HEK293 (cell line): ENCODE measurements at regions not wholly inside any gene's neighbourhood (a gene's known extent, or its start where the extent isn't known, plus 50 kb on each side); places are given as distances from the start of the nearest gene placed in this dataset.

Experiments
- TCF7L2 ChIP-seq: IDR thresholded peaks from 2 replicates; pipeline ENCODE4 v1.6.1; 2011; ENCODE audit warnings: low read depth, mild to moderate bottlenecking, inconsistent platforms, low read length, moderate library complexity, borderline replicate concordance
- TF ChIP-seq, protein P1 (sequence below): fragments of 450-650 bp; formaldehyde crosslinking; IDR thresholded peaks from 2 replicates; pipeline ENCODE4 v1.5.1; 2016; ENCODE audit warnings: missing biosample characterization, missing genetic modification characterization
- TF ChIP-seq, protein P2 (sequence below): fragments of 450-650 bp; formaldehyde crosslinking; IDR thresholded peaks from 2 replicates; pipeline ENCODE4; 2016; ENCODE audit warnings: missing biosample characterization, missing genetic modification characterization

DNA sequence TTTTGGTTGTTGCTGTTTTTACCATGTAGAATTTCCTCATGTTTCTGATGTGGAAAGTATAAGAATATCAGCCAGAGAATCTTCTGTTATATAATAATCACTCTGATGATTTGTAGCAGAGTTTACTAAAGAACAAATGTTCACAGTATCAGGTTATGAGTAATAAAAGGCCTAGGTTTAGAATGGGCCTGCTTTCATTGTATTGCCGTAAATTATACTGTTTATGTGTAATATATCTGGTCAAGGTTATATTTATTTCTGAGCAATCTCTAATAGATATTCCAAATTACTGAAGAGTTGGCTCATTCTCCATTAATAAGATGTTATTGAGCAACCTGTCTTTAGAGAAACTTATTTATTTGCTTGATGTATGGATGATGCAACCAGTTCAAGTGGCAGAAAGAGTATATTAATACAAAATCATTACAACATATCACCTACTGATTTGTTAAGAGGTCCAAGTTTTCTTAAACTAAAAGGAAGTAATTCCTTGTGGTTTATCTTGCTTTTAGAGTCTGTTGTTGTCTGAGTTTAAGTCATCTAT is 649.4 kb upstream of the CXADR start:
- TF ChIP-seq, protein P1, sequence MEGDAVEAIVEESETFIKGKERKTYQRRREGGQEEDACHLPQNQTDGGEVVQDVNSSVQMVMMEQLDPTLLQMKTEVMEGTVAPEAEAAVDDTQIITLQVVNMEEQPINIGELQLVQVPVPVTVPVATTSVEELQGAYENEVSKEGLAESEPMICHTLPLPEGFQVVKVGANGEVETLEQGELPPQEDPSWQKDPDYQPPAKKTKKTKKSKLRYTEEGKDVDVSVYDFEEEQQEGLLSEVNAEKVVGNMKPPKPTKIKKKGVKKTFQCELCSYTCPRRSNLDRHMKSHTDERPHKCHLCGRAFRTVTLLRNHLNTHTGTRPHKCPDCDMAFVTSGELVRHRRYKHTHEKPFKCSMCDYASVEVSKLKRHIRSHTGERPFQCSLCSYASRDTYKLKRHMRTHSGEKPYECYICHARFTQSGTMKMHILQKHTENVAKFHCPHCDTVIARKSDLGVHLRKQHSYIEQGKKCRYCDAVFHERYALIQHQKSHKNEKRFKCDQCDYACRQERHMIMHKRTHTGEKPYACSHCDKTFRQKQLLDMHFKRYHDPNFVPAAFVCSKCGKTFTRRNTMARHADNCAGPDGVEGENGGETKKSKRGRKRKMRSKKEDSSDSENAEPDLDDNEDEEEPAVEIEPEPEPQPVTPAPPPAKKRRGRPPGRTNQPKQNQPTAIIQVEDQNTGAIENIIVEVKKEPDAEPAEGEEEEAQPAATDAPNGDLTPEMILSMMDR (tag by site-specific recombination): no peak
- TF ChIP-seq TCF7L2: no peak
- TF ChIP-seq, protein P2, sequence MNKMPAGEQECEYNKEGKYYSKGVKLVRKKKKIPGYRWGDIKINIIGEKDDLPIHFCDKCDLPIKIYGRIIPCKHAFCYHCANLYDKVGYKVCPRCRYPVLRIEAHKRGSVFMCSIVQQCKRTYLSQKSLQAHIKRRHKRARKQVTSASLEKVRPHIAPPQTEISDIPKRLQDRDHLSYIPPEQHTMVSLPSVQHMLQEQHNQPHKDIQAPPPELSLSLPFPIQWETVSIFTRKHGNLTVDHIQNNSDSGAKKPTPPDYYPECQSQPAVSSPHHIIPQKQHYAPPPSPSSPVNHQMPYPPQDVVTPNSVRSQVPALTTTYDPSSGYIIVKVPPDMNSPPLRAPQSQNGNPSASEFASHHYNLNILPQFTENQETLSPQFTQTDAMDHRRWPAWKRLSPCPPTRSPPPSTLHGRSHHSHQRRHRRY (tag by site-specific recombination): no peak
